Mesothelial cell of epicardium (in vitro differentiated cells): ENCODE measurements at regions not wholly inside any gene's neighbourhood (a gene's known extent, or its start where the extent isn't known, plus 50 kb on each side); places are given as distances from the start of the nearest gene placed in this dataset.
"Not testable (repeated sequence)": the region's sequence is repeated elsewhere in the genome, so short reads cannot be mapped to it uniquely, and the experiment has no call there.

ENCODE experiments used
- DNase-seq, 2 experiments: peaks; one replicate each; pipeline ENCODE4 v3.0.0; 2021; ENCODE audit warnings: low spot score in 2 of 2; ENCODE audit not compliant: unreplicated experiment in 2 of 2
- H3K27ac Mint-ChIP-seq: 2 replicates; pipeline ENCODE4 v1.8.0; 2021; ENCODE audit warnings: mixed read lengths
- H3K27me3 Mint-ChIP-seq: 2 replicates; pipeline ENCODE4 v1.8.0; 2021; ENCODE audit warnings: low read depth, mixed read lengths
- H3K36me3 Mint-ChIP-seq: 2 replicates; pipeline ENCODE4 v1.8.0; 2021; ENCODE audit warnings: mixed read lengths
- H3K4me1 Mint-ChIP-seq: 2 replicates; pipeline ENCODE4 v1.8.0; 2021; ENCODE audit warnings: mixed read lengths
- H3K4me3 Mint-ChIP-seq: 2 replicates; pipeline ENCODE4 v1.8.0; 2021; ENCODE audit warnings: mild to moderate bottlenecking, moderate library complexity, mixed read lengths
- H3K9me3 Mint-ChIP-seq: 2 replicates; pipeline ENCODE4 v1.8.0; 2021; ENCODE audit warnings: mixed read lengths
- CTCF ChIP-seq: fragments of 200-600 bp; sonication (generic); IDR thresholded peaks from one replicate; pipeline ENCODE4 v1.5.0; 2021; ENCODE audit warnings: antibody characterized with exemption; ENCODE audit not compliant: unreplicated experiment

GRCh38 chr1:187840557-187840956, 1011.8 kb downstream of the PLA2G4A start:
- peaks cover 30% of the 10 kb centered on the region for H3K4me1 Mint-ChIP-seq
- peak overlapping the region; percentile 40 for H3K27ac Mint-ChIP-seq
- H3K9me3 Mint-ChIP-seq: peaks cover 21% of the 10 kb centered on the region
- no peak for DNase-seq
- H3K36me3 Mint-ChIP-seq: no peaks in the 10 kb centered on the region
- H3K27me3 Mint-ChIP-seq: no peaks in the 10 kb centered on the region
- H3K4me3 Mint-ChIP-seq: no peak overlapping the region
- no peak for TF ChIP-seq CTCF

- Mint-ChIP-seq H3K9me3 (peaks cover 21% of the 10 kb centered on the region), H3K27ac (no peak overlapping the region), H3K4me3 (no peak overlapping the region), H3K27me3 (no peaks in the 10 kb centered on the region), H3K4me1 (peaks cover 30% of the 10 kb centered on the region), H3K36me3 (no peaks in the 10 kb centered on the region)
- no peak for TF ChIP-seq CTCF
- no peak for DNase-seq
Observed at GRCh38 chr1:187842406-187843165, 1013.8 kb downstream of the PLA2G4A start.

GRCh38 chr1:187844313-187844712, 1015.6 kb downstream of the PLA2G4A start:
- H3K36me3 Mint-ChIP-seq: no peaks in the 10 kb centered on the region
- no peak for TF ChIP-seq CTCF
- DNase-seq: no peak
- H3K4me1 Mint-ChIP-seq: peaks cover 33% of the 10 kb centered on the region
- H3K9me3 Mint-ChIP-seq: peaks cover 21% of the 10 kb centered on the region
- H3K27ac Mint-ChIP-seq: no peak overlapping the region
- H3K27me3 Mint-ChIP-seq: no peaks in the 10 kb centered on the region
- H3K4me3 Mint-ChIP-seq: no peak overlapping the region

- no peak overlapping the region for H3K4me3 Mint-ChIP-seq
- H3K27me3 Mint-ChIP-seq: no peaks in the 10 kb centered on the region
- H3K9me3 Mint-ChIP-seq: peaks cover 16% of the 10 kb centered on the region
- H3K36me3 Mint-ChIP-seq: no peaks in the 10 kb centered on the region
- no peak for DNase-seq
- no peak for TF ChIP-seq CTCF
- no peak overlapping the region for H3K27ac Mint-ChIP-seq
- H3K4me1 Mint-ChIP-seq: peaks cover 16% of the 10 kb centered on the region
Observed at GRCh38 chr1:187847531-187847930, 1018.8 kb downstream of the PLA2G4A start.

- Mint-ChIP-seq H3K36me3 (no peaks in the 10 kb centered on the region), H3K27me3 (no peaks in the 10 kb centered on the region), H3K4me1 (peaks cover 16% of the 10 kb centered on the region), H3K4me3 (no peak overlapping the region), H3K27ac (peak overlapping the region; percentile 45), H3K9me3 (peaks cover 14% of the 10 kb centered on the region)
- TF ChIP-seq CTCF: no peak
- DNase-seq: no peak
Observed at GRCh38 chr1:187848321-187848720, 1019.6 kb downstream of the PLA2G4A start.

GRCh38 chr1:187850146-187850545, 1021.4 kb downstream of the PLA2G4A start:
- H3K36me3 Mint-ChIP-seq, H3K4me3 Mint-ChIP-seq, DNase-seq, H3K27ac Mint-ChIP-seq, H3K27me3 Mint-ChIP-seq: not testable (repeated sequence)
- peaks cover 14% of the 10 kb centered on the region for H3K9me3 Mint-ChIP-seq
- peaks cover 18% of the 10 kb centered on the region for H3K4me1 Mint-ChIP-seq
